GM12878 (cell line): ENCODE measurements at regions not wholly inside any gene's neighbourhood (a gene's known extent, or its start where the extent isn't known, plus 50 kb on each side); places are given as distances from the start of the nearest gene placed in this dataset.

Experiments
- ATAC-seq: fragments of 200-7000 bp; cut with Tn5 transposase; 3 replicates; pipeline ENCODE4 v1.9.1; 2020; ENCODE audit warnings: mild to moderate bottlenecking, moderate library complexity
- BruUV-seq: library from RNA; stranded (reverse); fragments of 400-500 nt; replicated peaks from 2 replicates; lab custom pipeline; 2021; lab: Mats Ljungman, UMichigan
- CTCF ChIA-PET: fragments of 300-600 bp; sonication (Branson Sonifier 250); formaldehyde crosslinking; extraction: SDS; loops from one replicate; lab custom pipeline; 2021; ENCODE audit warnings: inconsistent platforms; lab: Yijun Ruan, JAX
- POLR2A ChIA-PET: fragments of 350-600 bp; formaldehyde crosslinking; extraction: SDS; loops from one replicate; lab custom pipeline; 2021; ENCODE audit warnings: inconsistent platforms; lab: Charles Lee
- RAD21 ChIA-PET: fragments of 300-600 bp; sonication (Branson Sonifier 250); formaldehyde crosslinking; loops from one replicate; lab custom pipeline; 2023; ENCODE audit warnings: antibody characterized with exemption; ENCODE audit not compliant: unreplicated experiment; lab: Charles Lee
- SMC1A ChIA-PET: fragments of 300-600 bp; sonication (Branson Sonifier 250); formaldehyde crosslinking; loops from one replicate; lab custom pipeline; 2023; ENCODE audit not compliant: unreplicated experiment, uncharacterized antibody; lab: Charles Lee
- DNase-seq: peaks from one replicate; pipeline ENCODE4 v3.0.0-alpha.2; 2011; ENCODE audit warnings: low read depth, low spot score
- FAIRE-seq: peaks from 3 replicates; lab custom pipeline; 2011; peaks lifted over from hg19 to GRCh38; lab: Jason Lieb, UNC
- H2AFZ ChIP-seq: 2 replicates; pipeline ENCODE4 v1.6.0; 2011; ENCODE audit warnings: low read depth, low read length, control low read depth; ENCODE audit not compliant: control insufficient read depth
- H3K27ac ChIP-seq: 2 replicates; pipeline ENCODE4 v1.5.1; 2011; ENCODE audit warnings: control low read depth; ENCODE audit not compliant: control insufficient read depth, insufficient read depth
- H3K27me3 ChIP-seq, 2 experiments: replicated peaks in 1 of 2; 2 replicates each; pipeline versions ENCODE4 v1.6.0 to v1.6.1; 2011; ENCODE audit warnings: low read length in 1 of 2; ENCODE audit not compliant: control insufficient read depth in 2 of 2, insufficient read depth in 2 of 2
- H3K36me3 ChIP-seq, 2 experiments: 2 replicates each; pipeline ENCODE4 v1.5.1; 2011; ENCODE audit warnings: low read length in 1 of 2; ENCODE audit not compliant: control insufficient read depth in 2 of 2, insufficient read depth in 2 of 2
- H3K4me1 ChIP-seq: 2 replicates; pipeline ENCODE4 v1.6.1; 2011; ENCODE audit warnings: mild to moderate bottlenecking, low read length, moderate library complexity, mixed read lengths; ENCODE audit not compliant: control insufficient read depth, insufficient read depth
- H3K4me2 ChIP-seq: 2 replicates; pipeline ENCODE4 v1.6.0; 2011; ENCODE audit warnings: control low read depth; ENCODE audit not compliant: control insufficient read depth, insufficient read depth
- H3K4me3 ChIP-seq: fragments of 200-600 bp; sonication (generic); 2 replicates; pipeline ENCODE4 v1.5.1; 2016
- H3K79me2 ChIP-seq: 2 replicates; pipeline ENCODE4 v1.6.0; 2011; ENCODE audit warnings: low read length; ENCODE audit not compliant: control insufficient read depth, insufficient read depth
- H3K9ac ChIP-seq: 2 replicates; pipeline ENCODE4 v1.8.0; 2011; ENCODE audit warnings: low read length, control low read depth, mixed read lengths; ENCODE audit not compliant: control insufficient read depth, insufficient read depth
- H3K9me3 ChIP-seq: replicated peaks from 3 replicates; pipeline ENCODE4 v1.5.1; 2011; ENCODE audit warnings: mild to moderate bottlenecking, low read length; ENCODE audit not compliant: control insufficient read depth, insufficient read depth
- H4K20me1 ChIP-seq: 2 replicates; pipeline ENCODE4 v1.6.0; 2011; ENCODE audit not compliant: control insufficient read depth, insufficient read depth
- BACH1 ChIP-seq: fragments of 450-650 bp; IDR thresholded peaks from 2 replicates; pipeline ENCODE4 v1.6.1; 2017; ENCODE audit warnings: mild to moderate bottlenecking, borderline replicate concordance
- BCLAF1 ChIP-seq: fragments of 450-650 bp; IDR thresholded peaks from 2 replicates; pipeline ENCODE4 v1.6.1; 2017; ENCODE audit warnings: antibody characterized with exemption, mild to moderate bottlenecking, moderate library complexity
- JUNB ChIP-seq: IDR thresholded peaks from 2 replicates; pipeline ENCODE4 v1.6.1; 2016; ENCODE audit warnings: antibody characterized with exemption, mild to moderate bottlenecking
- NFYB ChIP-seq: IDR thresholded peaks from 2 replicates; pipeline ENCODE4 v1.6.1; 2011; ENCODE audit warnings: low read depth, mild to moderate bottlenecking, low read length, improper control_type of control experiment, moderate library complexity; ENCODE audit not compliant: insufficient read depth
- PAX5 ChIP-seq: IDR thresholded peaks from 2 replicates; pipeline ENCODE4 v1.6.1; 2011; ENCODE audit warnings: low read depth, low read length, borderline replicate concordance
- SUZ12 ChIP-seq: fragments of 200-600 bp; sonication (generic); IDR thresholded peaks from one replicate; pipeline ENCODE4 v1.6.1; 2018; ENCODE audit warnings: antibody characterized with exemption, mild to moderate bottlenecking; ENCODE audit not compliant: unreplicated experiment
- ZNF217 ChIP-seq: fragments of 450-650 bp; IDR thresholded peaks from 2 replicates; pipeline ENCODE4 v1.6.1; 2017; ENCODE audit warnings: antibody characterized with exemption, mild to moderate bottlenecking
- WGBS: methylation state at CpG from one replicate; pipeline ENCODE4 v1.1.6; 2016; ENCODE audit warnings: low lambda C conversion rate; ENCODE audit not compliant: insufficient replicate concordance, insufficient coverage; ENCODE audit errors: missing lambda C conversion rate; 5-methylcytosine and 5-hydroxymethylcytosine counted together
- in situ Hi-C: fragments of 300-500 bp; cut with MboI; formaldehyde crosslinking; loops from 9 replicates; pipeline ENCODE4 v1.14.3; 2018; ENCODE audit warnings: mixed read lengths
- intact Hi-C: fragments of 100-400 bp; cut with micrococcal nuclease; formaldehyde crosslinking; loops from one replicate; pipeline ENCODE4 v1.14.2; 2022; ENCODE audit not compliant: unreplicated experiment
- TF ChIP-seq, protein P1 (sequence below): fragments of 450-650 bp; IDR thresholded peaks from 2 replicates; pipeline ENCODE4 v1.6.1; 2016; ENCODE audit warnings: mild to moderate bottlenecking
- TF ChIP-seq, protein P2 (sequence below): fragments of 150-350 bp; IDR thresholded peaks from 2 replicates; pipeline ENCODE4 v1.6.1; 2014; ENCODE audit warnings: mild to moderate bottlenecking, low read depth, low read length

DNA sequence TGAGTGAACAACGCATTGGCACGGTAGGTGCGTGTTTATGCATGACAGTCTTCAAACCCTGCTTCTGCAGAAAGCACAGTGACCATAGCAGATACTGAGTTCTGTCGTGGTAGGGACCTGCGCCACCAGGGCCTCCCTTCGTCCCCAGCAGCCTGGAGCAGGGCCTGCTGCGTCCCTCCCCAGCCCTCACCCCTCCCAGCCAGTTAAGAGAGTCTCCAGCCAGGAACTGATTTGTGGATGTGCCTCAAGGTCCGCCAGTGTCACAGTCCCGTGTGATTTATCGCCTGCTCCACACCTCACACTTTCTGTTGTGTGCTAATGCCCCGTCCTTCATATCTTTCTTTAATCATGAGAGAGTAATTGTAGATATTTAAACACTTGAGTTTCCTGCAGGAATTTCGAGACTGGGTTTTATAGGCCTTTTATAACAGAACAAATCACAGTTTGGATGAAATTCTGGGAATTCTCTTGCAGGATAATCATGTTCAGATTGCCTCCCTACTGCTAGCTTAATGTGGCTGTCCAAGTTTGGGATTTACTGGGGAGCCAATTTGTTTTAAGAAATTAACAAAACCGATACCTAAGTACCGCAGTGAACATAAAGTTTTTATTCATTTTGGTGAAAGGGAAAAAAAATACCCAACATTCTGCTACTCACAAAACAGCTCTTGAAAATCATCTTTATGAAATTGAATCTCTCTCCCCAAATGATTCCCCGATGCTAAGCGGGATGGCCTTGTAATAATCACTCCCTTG lies 438.6 kb downstream of the TSHZ3 start (continued):
- TF ChIP-seq NFYB, result no peak
- no peak for TF ChIP-seq PAX5
- TF ChIP-seq, protein P1, sequence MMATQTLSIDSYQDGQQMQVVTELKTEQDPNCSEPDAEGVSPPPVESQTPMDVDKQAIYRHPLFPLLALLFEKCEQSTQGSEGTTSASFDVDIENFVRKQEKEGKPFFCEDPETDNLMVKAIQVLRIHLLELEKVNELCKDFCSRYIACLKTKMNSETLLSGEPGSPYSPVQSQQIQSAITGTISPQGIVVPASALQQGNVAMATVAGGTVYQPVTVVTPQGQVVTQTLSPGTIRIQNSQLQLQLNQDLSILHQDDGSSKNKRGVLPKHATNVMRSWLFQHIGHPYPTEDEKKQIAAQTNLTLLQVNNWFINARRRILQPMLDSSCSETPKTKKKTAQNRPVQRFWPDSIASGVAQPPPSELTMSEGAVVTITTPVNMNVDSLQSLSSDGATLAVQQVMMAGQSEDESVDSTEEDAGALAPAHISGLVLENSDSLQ, result no peak
- TF ChIP-seq, protein P2, sequence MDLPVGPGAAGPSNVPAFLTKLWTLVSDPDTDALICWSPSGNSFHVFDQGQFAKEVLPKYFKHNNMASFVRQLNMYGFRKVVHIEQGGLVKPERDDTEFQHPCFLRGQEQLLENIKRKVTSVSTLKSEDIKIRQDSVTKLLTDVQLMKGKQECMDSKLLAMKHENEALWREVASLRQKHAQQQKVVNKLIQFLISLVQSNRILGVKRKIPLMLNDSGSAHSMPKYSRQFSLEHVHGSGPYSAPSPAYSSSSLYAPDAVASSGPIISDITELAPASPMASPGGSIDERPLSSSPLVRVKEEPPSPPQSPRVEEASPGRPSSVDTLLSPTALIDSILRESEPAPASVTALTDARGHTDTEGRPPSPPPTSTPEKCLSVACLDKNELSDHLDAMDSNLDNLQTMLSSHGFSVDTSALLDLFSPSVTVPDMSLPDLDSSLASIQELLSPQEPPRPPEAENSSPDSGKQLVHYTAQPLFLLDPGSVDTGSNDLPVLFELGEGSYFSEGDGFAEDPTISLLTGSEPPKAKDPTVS, result no peak
- TF ChIP-seq BCLAF1, result no peak

DNA sequence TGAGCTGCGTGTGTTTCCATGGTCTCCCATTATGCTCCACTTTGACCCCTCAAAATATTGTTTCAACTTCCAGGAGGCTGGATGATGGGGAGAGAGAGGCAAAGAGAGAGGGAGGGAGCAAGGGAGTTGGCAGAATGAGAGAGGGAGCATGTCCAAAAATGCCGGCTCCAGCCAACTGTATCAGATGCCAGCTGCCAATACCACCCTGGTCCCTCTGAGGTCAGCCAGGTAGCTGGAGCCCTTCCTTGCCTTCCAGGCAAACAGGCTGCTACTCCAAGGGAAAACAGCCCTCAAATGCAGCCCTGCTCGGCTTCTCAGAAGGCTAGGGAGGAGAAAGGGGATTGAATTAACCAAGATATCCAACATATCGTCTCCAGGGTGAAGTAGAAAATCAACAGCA lies 440.0 kb downstream of the TSHZ3 start:
- ChIA-PET POLR2A (no interaction called here), CTCF (no interaction called here), RAD21 (no interaction called here), SMC1A (no interaction called here)
- Histone ChIP-seq H3K9ac (no peak overlapping the region), H4K20me1 (no peaks in the 10 kb centered on the region), H2AFZ (no peak overlapping the region), H3K27me3 (no peaks in the 10 kb centered on the region), H3K27ac (no peak overlapping the region), H3K4me2 (no peak overlapping the region), H3K4me1 (no peaks in the 10 kb centered on the region), H3K79me2 (no peaks in the 10 kb centered on the region), H3K9me3 (no peaks in the 10 kb centered on the region; the same call in 2 of the 3 replicates), H3K36me3 (no peaks in the 10 kb centered on the region), H3K4me3 (no peak overlapping the region)
- DNase-seq, result no peak
- in situ Hi-C loops, result no loop called here
- no peak for ATAC-seq
- WGBS, result 59% methylated on average over 4 of the region's 4 CpGs
- TF ChIP-seq BACH1, result no peak
- TF ChIP-seq JUNB, result no peak
- TF ChIP-seq ZNF217, result no peak
- no peak for TF ChIP-seq SUZ12
- FAIRE-seq, result no peak
- no TSS peak for BruUV-seq
- intact Hi-C loops, result no loop called here
